Stomach (tissue), 4 donors: ENCODE measurements at regions not wholly inside any gene's neighbourhood (a gene's known extent, or its start where the extent isn't known, plus 50 kb on each side); places are given as distances from the start of the nearest gene placed in this dataset.

Experiments
- EP300 ChIP-seq: sonication (generic); formaldehyde crosslinking; IDR thresholded peaks from one replicate; pipeline ENCODE4 v1.6.1; 2017; ENCODE audit warnings: antibody characterized with exemption
- POLR2A ChIP-seq, 4 donors: fragments of 450-650 bp; IDR thresholded peaks; one replicate each; pipeline ENCODE4 v1.6.1; 2016; ENCODE audit warnings: antibody characterized with exemption in 4 of 4, control low read depth in 2 of 4, mild to moderate bottlenecking in 1 of 4, moderate library complexity in 1 of 4
- POLR2AphosphoS5 ChIP-seq, 3 donors: sonication (generic); formaldehyde crosslinking; IDR thresholded peaks; one replicate each; pipeline ENCODE4 v1.6.1; 2016; ENCODE audit warnings: antibody characterized with exemption in 3 of 3
- TF ChIP-seq, protein P1 (sequence below), 7 experiments: fragments of 450-650 bp in 4 of 7; fragments of 200-600 bp in 3 of 7; sonication (generic) in 3 of 7; IDR thresholded peaks; one replicate each; pipeline ENCODE4 v1.5.1; 2016 to 2019; ENCODE audit warnings: antibody characterized with exemption in 7 of 7, control low read depth in 2 of 7, mild to moderate bottlenecking in 1 of 7

DNA sequence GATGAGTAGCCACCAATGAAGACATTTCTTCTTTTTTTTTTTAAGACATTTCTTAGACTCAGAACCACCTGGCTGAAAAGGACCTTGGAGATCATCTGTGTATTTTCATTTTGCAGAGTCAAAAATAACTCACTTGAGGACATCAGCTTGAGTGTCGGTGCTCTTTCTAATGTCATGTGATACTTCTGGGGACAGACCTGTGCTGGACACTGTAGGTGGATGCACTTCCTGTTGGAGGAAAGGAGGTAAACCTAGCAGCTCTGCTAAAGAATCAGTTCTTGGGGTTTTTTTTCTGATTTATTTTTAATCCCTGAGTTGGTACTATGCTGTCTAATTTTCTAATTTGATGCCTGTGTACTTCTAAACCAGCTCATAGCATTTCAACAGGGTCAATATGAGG, 283.9 kb upstream of the CRIM1 start:
- TF ChIP-seq, protein P1, sequence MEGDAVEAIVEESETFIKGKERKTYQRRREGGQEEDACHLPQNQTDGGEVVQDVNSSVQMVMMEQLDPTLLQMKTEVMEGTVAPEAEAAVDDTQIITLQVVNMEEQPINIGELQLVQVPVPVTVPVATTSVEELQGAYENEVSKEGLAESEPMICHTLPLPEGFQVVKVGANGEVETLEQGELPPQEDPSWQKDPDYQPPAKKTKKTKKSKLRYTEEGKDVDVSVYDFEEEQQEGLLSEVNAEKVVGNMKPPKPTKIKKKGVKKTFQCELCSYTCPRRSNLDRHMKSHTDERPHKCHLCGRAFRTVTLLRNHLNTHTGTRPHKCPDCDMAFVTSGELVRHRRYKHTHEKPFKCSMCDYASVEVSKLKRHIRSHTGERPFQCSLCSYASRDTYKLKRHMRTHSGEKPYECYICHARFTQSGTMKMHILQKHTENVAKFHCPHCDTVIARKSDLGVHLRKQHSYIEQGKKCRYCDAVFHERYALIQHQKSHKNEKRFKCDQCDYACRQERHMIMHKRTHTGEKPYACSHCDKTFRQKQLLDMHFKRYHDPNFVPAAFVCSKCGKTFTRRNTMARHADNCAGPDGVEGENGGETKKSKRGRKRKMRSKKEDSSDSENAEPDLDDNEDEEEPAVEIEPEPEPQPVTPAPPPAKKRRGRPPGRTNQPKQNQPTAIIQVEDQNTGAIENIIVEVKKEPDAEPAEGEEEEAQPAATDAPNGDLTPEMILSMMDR (IDR thresholded peaks at IDR 0.05): no peak
- no peak for TF ChIP-seq POLR2AphosphoS5 (IDR thresholded peaks at IDR 0.05)
- TF ChIP-seq POLR2A (IDR thresholded peaks at IDR 0.05): no peak
- no peak for TF ChIP-seq EP300
